ENCODE measurements at regions not wholly inside any gene's neighbourhood (a gene's known extent, or its start where the extent isn't known, plus 50 kb on each side); places are given as distances from the start of the nearest gene placed in this dataset.

DNA sequence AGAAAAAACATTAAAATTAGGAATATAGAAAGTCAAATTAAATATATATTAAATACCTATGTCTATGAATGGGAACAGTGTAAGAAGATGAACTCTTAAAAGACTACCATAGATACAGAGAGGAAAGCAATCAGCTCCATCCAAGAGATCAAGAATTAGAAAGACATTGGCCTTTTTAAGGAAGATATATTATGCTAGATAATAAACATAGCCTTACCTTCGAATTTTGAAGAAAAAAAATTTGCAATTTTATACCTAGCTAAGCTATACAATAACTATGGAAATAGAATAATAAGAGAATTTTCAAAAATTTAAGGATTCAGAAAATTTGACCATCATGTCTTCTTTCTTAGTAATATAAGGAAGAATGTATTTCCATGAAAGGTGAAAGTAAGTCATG lies 74.7 kb upstream of the MYT1L start:
- 70% methylated on average over 1 of the region's 1 CpG for WGBS (ENCODE audit: low lambda C conversion rate, missing lambda C conversion rate)
- Histone ChIP-seq H4K20me1 (ENCODE audit: insufficient read depth, poor library complexity, severe bottlenecking) (no peaks in the 10 kb centered on the region), H3K4me3 (no peak overlapping the region), H2AFZ (no peak overlapping the region), H3K9me2 (replicated peaks; ENCODE audit: insufficient read depth) (no peaks in the 10 kb centered on the region), H3K27me3 (no peaks in the 10 kb centered on the region), H3K27ac (no peak overlapping the region), H3K79me2 (no peaks in the 10 kb centered on the region), H3K4me2 (no peak overlapping the region), H3K9me3 (ENCODE audit: low read depth) (no peaks in the 10 kb centered on the region), H3K4me1 (ENCODE audit: insufficient read depth) (no peaks in the 10 kb centered on the region), H3K36me3 (replicated peaks; ENCODE audit: insufficient read depth, low read depth) (no peaks in the 10 kb centered on the region)
- no peak for DNase-seq (ENCODE audit: low spot score)
- TF ChIP-seq, protein P1, sequence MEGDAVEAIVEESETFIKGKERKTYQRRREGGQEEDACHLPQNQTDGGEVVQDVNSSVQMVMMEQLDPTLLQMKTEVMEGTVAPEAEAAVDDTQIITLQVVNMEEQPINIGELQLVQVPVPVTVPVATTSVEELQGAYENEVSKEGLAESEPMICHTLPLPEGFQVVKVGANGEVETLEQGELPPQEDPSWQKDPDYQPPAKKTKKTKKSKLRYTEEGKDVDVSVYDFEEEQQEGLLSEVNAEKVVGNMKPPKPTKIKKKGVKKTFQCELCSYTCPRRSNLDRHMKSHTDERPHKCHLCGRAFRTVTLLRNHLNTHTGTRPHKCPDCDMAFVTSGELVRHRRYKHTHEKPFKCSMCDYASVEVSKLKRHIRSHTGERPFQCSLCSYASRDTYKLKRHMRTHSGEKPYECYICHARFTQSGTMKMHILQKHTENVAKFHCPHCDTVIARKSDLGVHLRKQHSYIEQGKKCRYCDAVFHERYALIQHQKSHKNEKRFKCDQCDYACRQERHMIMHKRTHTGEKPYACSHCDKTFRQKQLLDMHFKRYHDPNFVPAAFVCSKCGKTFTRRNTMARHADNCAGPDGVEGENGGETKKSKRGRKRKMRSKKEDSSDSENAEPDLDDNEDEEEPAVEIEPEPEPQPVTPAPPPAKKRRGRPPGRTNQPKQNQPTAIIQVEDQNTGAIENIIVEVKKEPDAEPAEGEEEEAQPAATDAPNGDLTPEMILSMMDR (IDR thresholded peaks at IDR 0.05; ENCODE audit: poor library complexity): no peak

DNA sequence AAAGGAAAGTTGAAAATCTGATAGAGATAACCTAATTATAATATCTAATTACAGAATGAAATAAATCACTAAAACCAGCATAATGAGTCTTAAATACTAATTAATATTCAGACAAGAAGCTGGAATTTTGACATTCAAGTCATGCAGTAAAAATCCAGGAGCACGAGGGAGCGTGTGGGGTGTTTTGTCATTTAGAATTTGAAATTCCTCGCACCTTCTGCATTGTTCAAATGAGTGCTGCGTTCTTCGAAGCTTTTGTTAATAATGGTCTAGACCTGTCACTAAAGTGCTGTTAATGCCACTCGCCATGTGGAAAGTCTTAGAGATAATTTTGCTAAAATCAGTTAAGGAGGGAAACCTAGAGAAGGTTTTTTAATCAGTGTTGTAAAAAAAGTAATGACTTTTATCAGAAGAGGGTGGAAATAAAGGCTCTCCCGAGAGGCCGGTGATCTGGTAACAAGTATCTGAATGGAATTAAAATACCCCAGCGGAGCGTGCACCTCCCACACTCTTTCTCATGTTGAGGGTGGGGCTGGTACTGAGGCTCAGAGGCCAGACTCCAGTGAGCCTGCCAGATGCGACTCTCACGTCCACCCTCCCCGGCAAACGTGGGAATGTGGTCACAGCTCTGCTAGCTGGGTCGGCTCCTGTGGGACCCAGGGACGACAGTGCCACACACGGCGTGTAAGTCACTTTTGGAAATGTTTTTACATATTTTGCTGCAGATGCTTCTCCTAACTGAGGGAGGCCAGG lies 69.4 kb upstream of the MYT1L start:
- DNase-seq (ENCODE audit: low spot score): no peak
- Histone ChIP-seq H3K4me3 (no peak overlapping the region), H4K20me1 (ENCODE audit: insufficient read depth, poor library complexity, severe bottlenecking) (no peaks in the 10 kb centered on the region), H3K79me2 (no peaks in the 10 kb centered on the region), H2AFZ (no peak overlapping the region), H3K4me2 (no peak overlapping the region), H3K9me3 (ENCODE audit: low read depth) (no peaks in the 10 kb centered on the region), H3K36me3 (replicated peaks; ENCODE audit: insufficient read depth, low read depth) (no peaks in the 10 kb centered on the region), H3K27ac (no peak overlapping the region), H3K9me2 (replicated peaks; ENCODE audit: insufficient read depth) (no peaks in the 10 kb centered on the region), H3K27me3 (no peaks in the 10 kb centered on the region), H3K4me1 (ENCODE audit: insufficient read depth) (no peaks in the 10 kb centered on the region)
- no peak for TF ChIP-seq EZH2 (IDR thresholded peaks at IDR 0.05; ENCODE audit: borderline replicate concordance)
- TF ChIP-seq EZH2phosphoT487 (IDR thresholded peaks at IDR 0.05; ENCODE audit: low read depth, severe bottlenecking, unreplicated experiment): no peak
- TF ChIP-seq, protein P1 (IDR thresholded peaks at IDR 0.05; ENCODE audit: poor library complexity): no peak
- WGBS (ENCODE audit: low lambda C conversion rate, missing lambda C conversion rate): 89% methylated on average over 18 of the region's 18 CpGs

DNA sequence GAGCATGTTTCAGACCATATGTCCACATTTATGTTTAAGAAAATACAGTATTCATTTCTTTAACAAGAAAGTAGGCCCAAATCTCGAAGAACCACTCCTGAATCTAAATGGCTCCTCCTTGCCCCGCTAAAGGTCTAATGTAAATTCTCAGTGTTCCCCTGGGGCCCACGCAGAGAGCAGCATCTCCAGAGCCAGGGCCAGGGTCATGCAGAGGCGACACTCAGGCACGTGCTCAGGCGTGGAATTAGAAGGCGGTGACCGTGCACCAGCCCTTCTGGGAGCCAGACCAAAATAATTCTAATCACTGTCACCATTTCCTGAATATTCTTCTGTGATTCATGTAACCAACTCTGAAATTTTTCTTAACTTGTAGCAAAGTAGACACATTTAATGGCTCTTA lies 68.3 kb upstream of the MYT1L start:
- Histone ChIP-seq H3K27ac (no peak overlapping the region), H3K27me3 (no peaks in the 10 kb centered on the region), H4K20me1 (ENCODE audit: insufficient read depth, poor library complexity, severe bottlenecking) (no peaks in the 10 kb centered on the region), H3K9me3 (ENCODE audit: low read depth) (no peaks in the 10 kb centered on the region), H3K79me2 (no peaks in the 10 kb centered on the region), H3K36me3 (replicated peaks; ENCODE audit: insufficient read depth, low read depth) (no peaks in the 10 kb centered on the region), H3K4me3 (no peak overlapping the region), H3K9me2 (replicated peaks; ENCODE audit: insufficient read depth) (no peaks in the 10 kb centered on the region), H2AFZ (no peak overlapping the region), H3K4me2 (no peak overlapping the region), H3K4me1 (ENCODE audit: insufficient read depth) (no peaks in the 10 kb centered on the region)
- DNase-seq (ENCODE audit: low spot score): no peak
- TF ChIP-seq EZH2 (IDR thresholded peaks at IDR 0.05; ENCODE audit: borderline replicate concordance) (no peak), EZH2phosphoT487 (IDR thresholded peaks at IDR 0.05; ENCODE audit: low read depth, severe bottlenecking, unreplicated experiment) (no peak)
- TF ChIP-seq, protein P1 (IDR thresholded peaks at IDR 0.05; ENCODE audit: poor library complexity): no peak
- 90% methylated on average over 8 of the region's 8 CpGs for WGBS (ENCODE audit: low lambda C conversion rate, missing lambda C conversion rate)
